ENCODE measurements at regions not wholly inside any gene's neighbourhood (a gene's known extent, or its start where the extent isn't known, plus 50 kb on each side); places are given as distances from the start of the nearest gene placed in this dataset.

- Histone ChIP-seq H3K36me3 (replicated peaks in 1 of 2; ENCODE audit: control insufficient read depth in 1 of 2, insufficient read depth in 2 of 2, low read length in 2 of 2) (no peaks in the 10 kb centered on the region), H3K9me3 (replicated peaks in 1 of 2; ENCODE audit: control insufficient read depth in 1 of 2, insufficient read depth in 1 of 2, low read length in 2 of 2) (peaks cover 6 to 24% of the 10 kb centered on the region in 2 donors), H3K27me3 (ENCODE audit: control insufficient read depth in 2 of 2, insufficient read depth in 2 of 2, low read length in 2 of 2) (no peaks in the 10 kb centered on the region), H3K4me2 (replicated peaks; ENCODE audit: extremely low read depth, low read length, poor library complexity, severe bottlenecking) (no peak overlapping the region), H3K79me2 (ENCODE audit: insufficient read depth, low read length) (no peaks in the 10 kb centered on the region), H3K27ac (ENCODE audit: low read depth in 1 of 2, low read length in 2 of 2) (no peak overlapping the region), H3K4me1 (ENCODE audit: control insufficient read depth in 1 of 2, insufficient read depth in 2 of 2, low read length in 2 of 2) (no peaks in the 10 kb centered on the region), H4K20me1 (ENCODE audit: insufficient read depth, low read length) (no peaks in the 10 kb centered on the region), H3K4me3 (replicated peaks in 1 of 3; ENCODE audit: low read depth in 2 of 3, low read length in 3 of 3) (no peak overlapping the region), H2AFZ (ENCODE audit: insufficient read depth, low read depth, low read length, poor library complexity, severe bottlenecking) (no peak overlapping the region), H3K9ac (ENCODE audit: insufficient read depth, low read length, poor library complexity, severe bottlenecking) (no peak overlapping the region)
- WGBS (ENCODE audit: insufficient coverage) = no CpG with 5 or more reads among the region's 3 CpGs
- no peak overlapping the region for H3K4me3 Mint-ChIP-seq
- peaks cover 11 to 36% (median 24%) of the 10 kb centered on the region in 7 donors for H3K9me3 Mint-ChIP-seq
- H3K36me3 Mint-ChIP-seq = no peaks in the 10 kb centered on the region
- no peak overlapping the region for H3K27ac Mint-ChIP-seq
- no peak for TF ChIP-seq CTCF (IDR thresholded peaks at IDR 0.05)
- no peaks in the 10 kb centered on the region for H3K4me1 Mint-ChIP-seq
- H3K27me3 Mint-ChIP-seq (ENCODE audit: low read depth in 3 of 3) = peaks cover 0 to 5% (median 3%) of the 10 kb centered on the region in 3 donors
- no peak for DNase-seq
- intact Hi-C loops (cut with micrococcal nuclease) = no loop called here
Observed at GRCh38 chr10:29120216-29120615, 168.7 kb upstream of the LYZL1 start.

- TF ChIP-seq CTCF (IDR thresholded peaks at IDR 0.05) = no peak
- no peak for DNase-seq
- no peak overlapping the region for H3K27ac Mint-ChIP-seq
- no peaks in the 10 kb centered on the region for H3K4me1 ChIP-seq (ENCODE audit: control insufficient read depth in 1 of 2, insufficient read depth in 2 of 2, low read length in 2 of 2)
- peaks cover 0 to 2% of the 10 kb centered on the region in 2 donors for H3K9me3 ChIP-seq (replicated peaks in 1 of 2; ENCODE audit: control insufficient read depth in 1 of 2, insufficient read depth in 1 of 2, low read length in 2 of 2)
- no peak overlapping the region for H3K4me3 ChIP-seq (replicated peaks in 1 of 3; ENCODE audit: low read depth in 2 of 3, low read length in 3 of 3)
- no peaks in the 10 kb centered on the region for H3K4me1 Mint-ChIP-seq
- no peaks in the 10 kb centered on the region for H3K79me2 ChIP-seq (ENCODE audit: insufficient read depth, low read length)
- H3K36me3 ChIP-seq (replicated peaks in 1 of 2; ENCODE audit: control insufficient read depth in 1 of 2, insufficient read depth in 2 of 2, low read length in 2 of 2) = no peaks in the 10 kb centered on the region
- no peak overlapping the region for H3K4me3 Mint-ChIP-seq
- H2AFZ ChIP-seq (ENCODE audit: insufficient read depth, low read depth, low read length, poor library complexity, severe bottlenecking) = no peak overlapping the region
- intact Hi-C loops (cut with micrococcal nuclease) = no loop called here
- H3K27me3 Mint-ChIP-seq (ENCODE audit: low read depth in 3 of 3) = peaks cover 6 to 13% (median 10%) of the 10 kb centered on the region in 3 donors
- 84% methylated on average over 4 of the region's 6 CpGs for WGBS (ENCODE audit: insufficient coverage)
- no peaks in the 10 kb centered on the region for H3K36me3 Mint-ChIP-seq
- peaks cover 2 to 11% (median 6%) of the 10 kb centered on the region in 7 donors for H3K9me3 Mint-ChIP-seq
- no peaks in the 10 kb centered on the region for H3K27me3 ChIP-seq (ENCODE audit: control insufficient read depth in 2 of 2, insufficient read depth in 2 of 2, low read length in 2 of 2)
- H3K4me2 ChIP-seq (replicated peaks; ENCODE audit: extremely low read depth, low read length, poor library complexity, severe bottlenecking) = no peak overlapping the region
- no peak overlapping the region for H3K9ac ChIP-seq (ENCODE audit: insufficient read depth, low read length, poor library complexity, severe bottlenecking)
- no peaks in the 10 kb centered on the region for H4K20me1 ChIP-seq (ENCODE audit: insufficient read depth, low read length)
- H3K27ac ChIP-seq (ENCODE audit: low read depth in 1 of 2, low read length in 2 of 2) = no peak overlapping the region
Observed at GRCh38 chr10:29124864-29125263, 164.0 kb upstream of the LYZL1 start.
